Trophoblast cell (in vitro differentiated cells and primary cell): ENCODE measurements at regions not wholly inside any gene's neighbourhood (a gene's known extent, or its start where the extent isn't known, plus 50 kb on each side); places are given as distances from the start of the nearest gene placed in this dataset.
A peak's percentile ranks its signal among the peaks of the same experiment; 100 is the strongest.

Experiments
- DNase-seq, 2 donors: peaks; one replicate each; pipeline ENCODE4 v3.0.0-alpha.2; 2016
- H2AFZ ChIP-seq: 2 replicates; pipeline ENCODE4 v1.6.1; 2013; ENCODE audit warnings: low read length, moderate library complexity, mild to moderate bottlenecking; ENCODE audit not compliant: insufficient read depth, poor library complexity
- H2AK5ac ChIP-seq: 2 replicates; pipeline ENCODE4 v1.6.1; 2013; ENCODE audit warnings: mild to moderate bottlenecking, low read length
- H2BK120ac ChIP-seq: 2 replicates; pipeline ENCODE4 v1.6.1; 2013; ENCODE audit warnings: low read length, mild to moderate bottlenecking, moderate library complexity; ENCODE audit not compliant: insufficient read depth, poor library complexity
- H2BK12ac ChIP-seq: 2 replicates; pipeline ENCODE4 v1.6.1; 2013; ENCODE audit warnings: mild to moderate bottlenecking, low read length, moderate library complexity
- H2BK5ac ChIP-seq: 2 replicates; pipeline ENCODE4 v1.6.1; 2013; ENCODE audit warnings: low read length, low read depth, moderate library complexity, mild to moderate bottlenecking; ENCODE audit not compliant: poor library complexity
- H3K14ac ChIP-seq: 2 replicates; pipeline ENCODE4 v1.6.1; 2013; ENCODE audit warnings: mild to moderate bottlenecking, low read length
- H3K18ac ChIP-seq: 2 replicates; pipeline ENCODE4 v1.6.1; 2013; ENCODE audit warnings: mild to moderate bottlenecking, low read length
- H3K23ac ChIP-seq: 2 replicates; pipeline ENCODE4 v1.6.1; 2013; ENCODE audit warnings: low read length
- H3K27ac ChIP-seq: 2 replicates; pipeline ENCODE4 v1.5.1; 2013; ENCODE audit warnings: low read depth, mild to moderate bottlenecking, inconsistent platforms, low read length, moderate library complexity
- H3K27me3 ChIP-seq: 2 replicates; pipeline ENCODE4 v1.6.1; 2013; ENCODE audit warnings: inconsistent platforms, mild to moderate bottlenecking, low read length, moderate library complexity; ENCODE audit not compliant: insufficient read depth
- H3K36me3 ChIP-seq, 2 experiments: 1 replicate in 1 of 2; 2 replicates in 1 of 2; pipeline ENCODE4 v1.6.1; 2013; ENCODE audit warnings: low read length in 2 of 2, mild to moderate bottlenecking in 2 of 2, moderate library complexity in 1 of 2; ENCODE audit not compliant: insufficient read depth in 2 of 2, control insufficient read depth in 1 of 2
- H3K4ac ChIP-seq: 2 replicates; pipeline ENCODE4 v1.6.1; 2013; ENCODE audit warnings: low read depth, mild to moderate bottlenecking, low read length, moderate library complexity
- H3K4me1 ChIP-seq, 2 experiments: 1 replicate in 1 of 2; 2 replicates in 1 of 2; pipeline ENCODE4 v1.6.1; 2013; ENCODE audit warnings: low read length in 2 of 2, mild to moderate bottlenecking in 2 of 2, moderate library complexity in 1 of 2; ENCODE audit not compliant: insufficient read depth in 2 of 2, control insufficient read depth in 1 of 2
- H3K4me2 ChIP-seq: 2 replicates; pipeline ENCODE4 v1.6.1; 2013; ENCODE audit warnings: inconsistent platforms, mild to moderate bottlenecking, low read length, moderate library complexity
- H3K4me3 ChIP-seq: 2 replicates; pipeline ENCODE4 v1.5.1; 2013; ENCODE audit warnings: mild to moderate bottlenecking, low read depth, low read length, inconsistent platforms
- H3K79me1 ChIP-seq: one replicate; pipeline ENCODE4 v1.6.1; 2013; ENCODE audit warnings: low read length
- H3K79me2 ChIP-seq: 2 replicates; pipeline ENCODE4 v1.6.1; 2013; ENCODE audit warnings: low read length, mild to moderate bottlenecking; ENCODE audit not compliant: control insufficient read depth, insufficient read depth, poor library complexity
- H3K9ac ChIP-seq: 2 replicates; pipeline ENCODE4 v1.6.1; 2013; ENCODE audit warnings: mild to moderate bottlenecking, low read length
- H3K9me3 ChIP-seq: 2 replicates; pipeline ENCODE4 v1.6.1; 2013; ENCODE audit warnings: low read depth, mild to moderate bottlenecking, control low read depth, inconsistent platforms, low read length; ENCODE audit not compliant: insufficient read depth
- H4K12ac ChIP-seq: 2 replicates; pipeline ENCODE4 v1.6.1; 2013; ENCODE audit warnings: low read depth, mild to moderate bottlenecking, low read length, moderate library complexity
- H4K8ac ChIP-seq: 2 replicates; pipeline ENCODE4 v1.6.1; 2013; ENCODE audit warnings: low read depth, mild to moderate bottlenecking, low read length, moderate library complexity
- H4K91ac ChIP-seq: one replicate; pipeline ENCODE4 v1.6.1; 2013; ENCODE audit warnings: low read depth, mild to moderate bottlenecking, low read length, moderate library complexity
- WGBS: extraction: QIAGEN DNeasy Blood & Tissue Kit; methylation state at CpG from one replicate; pipeline ENCODE4 v1.1.7; 2013; ENCODE audit warnings: missing lambda C conversion rate; ENCODE audit not compliant: insufficient read length, insufficient coverage; ENCODE audit errors: extremely low coverage; 5-methylcytosine and 5-hydroxymethylcytosine counted together

GRCh38 chr13:105395041-105395440, 1140.4 kb downstream of the EFNB2 start:
- Histone ChIP-seq H3K4ac (no peak overlapping the region), H3K79me1 (no peaks in the 10 kb centered on the region), H3K9ac (no peak overlapping the region), H3K79me2 (no peaks in the 10 kb centered on the region), H4K8ac (no peak overlapping the region), H3K4me1 (no peaks in the 10 kb centered on the region), H4K91ac (no peak overlapping the region), H3K4me2 (no peak overlapping the region), H3K9me3 (no peaks in the 10 kb centered on the region), H3K23ac (no peak overlapping the region), H3K14ac (no peak overlapping the region), H3K27ac (no peak overlapping the region), H2BK12ac (no peak overlapping the region), H3K4me3 (no peak overlapping the region), H3K27me3 (no peaks in the 10 kb centered on the region), H4K12ac (no peak overlapping the region), H3K18ac (no peak overlapping the region), H3K36me3 (no peaks in the 10 kb centered on the region), H2BK120ac (no peak overlapping the region), H2AK5ac (no peak overlapping the region), H2AFZ (no peak overlapping the region), H2BK5ac (no peak overlapping the region)
- WGBS = no CpG with 5 or more reads among the region's 1 CpG
- DNase-seq = no peak

DNA sequence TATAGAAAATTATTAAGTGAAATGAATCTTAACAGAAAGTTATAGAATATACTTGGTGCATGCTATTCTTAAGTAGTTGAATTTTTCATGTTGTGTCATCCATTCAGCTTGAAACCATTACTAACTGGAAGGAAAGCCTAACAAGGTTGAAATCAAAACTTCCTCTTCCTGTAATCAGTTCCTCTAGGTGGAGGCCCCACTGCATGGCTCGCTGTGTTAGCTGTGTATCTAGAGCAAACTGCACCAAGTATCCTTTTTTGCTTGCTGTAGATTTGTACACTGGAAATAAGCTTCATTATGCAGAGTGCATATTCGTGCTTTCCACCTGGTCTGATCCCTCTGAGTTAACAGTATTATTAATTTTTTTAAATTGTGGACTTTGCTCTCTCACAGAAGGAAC, 1146.1 kb downstream of the EFNB2 start:
- no peak overlapping the region for H2BK5ac ChIP-seq
- no peak for DNase-seq
- H2BK120ac ChIP-seq = no peak overlapping the region
- no peak overlapping the region for H3K18ac ChIP-seq
- no peak overlapping the region for H4K12ac ChIP-seq
- no peak overlapping the region for H2AK5ac ChIP-seq
- no peak overlapping the region for H4K91ac ChIP-seq
- H3K79me2 ChIP-seq = no peaks in the 10 kb centered on the region
- no peak overlapping the region for H2AFZ ChIP-seq
- H3K9ac ChIP-seq = no peak overlapping the region
- H3K4me3 ChIP-seq = no peak overlapping the region
- H3K14ac ChIP-seq = no peak overlapping the region
- H3K79me1 ChIP-seq = no peaks in the 10 kb centered on the region
- no peaks in the 10 kb centered on the region for H3K9me3 ChIP-seq
- WGBS = no CpG with 5 or more reads among the region's 2 CpGs
- no peak overlapping the region for H3K27ac ChIP-seq
- H3K27me3 ChIP-seq = no peaks in the 10 kb centered on the region
- H3K36me3 ChIP-seq = no peaks in the 10 kb centered on the region
- H3K4me2 ChIP-seq = no peak overlapping the region
- no peak overlapping the region for H2BK12ac ChIP-seq
- H3K4ac ChIP-seq = no peak overlapping the region
- no peaks in the 10 kb centered on the region for H3K4me1 ChIP-seq
- no peak overlapping the region for H3K23ac ChIP-seq
- no peak overlapping the region for H4K8ac ChIP-seq

DNA sequence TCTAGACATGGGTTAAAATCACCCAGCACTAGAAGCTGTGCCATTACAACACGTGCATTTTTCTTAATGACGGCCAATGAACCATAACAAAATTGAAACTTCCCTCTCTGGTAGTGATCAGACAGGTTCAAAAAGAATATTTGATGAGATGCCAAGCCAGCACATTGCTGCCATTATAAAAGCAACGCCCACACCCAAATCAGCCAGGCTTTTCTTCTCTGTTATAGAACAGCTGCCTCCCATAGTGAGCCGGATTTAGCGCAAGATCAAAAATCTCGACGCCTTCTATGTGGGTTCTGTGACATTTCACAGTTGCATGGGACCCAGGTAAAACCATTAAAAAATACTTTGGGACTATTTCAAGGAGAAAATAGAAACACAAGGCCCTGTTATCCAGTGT, 1158.0 kb downstream of the EFNB2 start:
- Histone ChIP-seq H3K9me3 (peaks cover 2% of the 10 kb centered on the region), H3K79me2 (no peaks in the 10 kb centered on the region), H2BK5ac (no peak overlapping the region), H4K91ac (no peak overlapping the region), H3K23ac (no peak overlapping the region), H3K27me3 (no peaks in the 10 kb centered on the region), H3K14ac (no peak overlapping the region), H3K4ac (no peak overlapping the region), H4K8ac (no peak overlapping the region), H3K36me3 (no peaks in the 10 kb centered on the region), H3K9ac (no peak overlapping the region), H3K79me1 (no peaks in the 10 kb centered on the region), H3K27ac (no peak overlapping the region), H2BK120ac (no peak overlapping the region), H4K12ac (no peak overlapping the region), H3K4me3 (no peak overlapping the region), H2AK5ac (no peak overlapping the region), H3K18ac (no peak overlapping the region), H3K4me1 (no peaks in the 10 kb centered on the region), H2BK12ac (no peak overlapping the region), H2AFZ (no peak overlapping the region), H3K4me2 (no peak overlapping the region)
- no peak for DNase-seq
- no CpG with 5 or more reads among the region's 7 CpGs for WGBS

GRCh38 chr13:105370011-105370650, 1165.3 kb downstream of the EFNB2 start:
- H3K36me3 ChIP-seq = no peaks in the 10 kb centered on the region
- no peak overlapping the region for H2AFZ ChIP-seq
- no peak overlapping the region for H3K23ac ChIP-seq
- no peaks in the 10 kb centered on the region for H3K27me3 ChIP-seq
- DNase-seq = no peak
- no peak overlapping the region for H2BK12ac ChIP-seq
- no peak overlapping the region for H2BK120ac ChIP-seq
- no peaks in the 10 kb centered on the region for H3K4me1 ChIP-seq
- H3K18ac ChIP-seq = no peak overlapping the region
- H3K27ac ChIP-seq = peak overlapping the region; percentile 19
- no peak overlapping the region for H3K4ac ChIP-seq
- H2AK5ac ChIP-seq = no peak overlapping the region
- H3K79me1 ChIP-seq = peaks cover 1% of the 10 kb centered on the region
- no CpG with 5 or more reads among the region's 2 CpGs for WGBS
- no peak overlapping the region for H3K4me2 ChIP-seq
- peaks cover 2% of the 10 kb centered on the region for H3K9me3 ChIP-seq
- H3K9ac ChIP-seq = no peak overlapping the region
- no peak overlapping the region for H4K91ac ChIP-seq
- H3K79me2 ChIP-seq = no peaks in the 10 kb centered on the region
- H3K4me3 ChIP-seq = no peak overlapping the region
- H2BK5ac ChIP-seq = peak overlapping the region; percentile 63
- no peak overlapping the region for H3K14ac ChIP-seq
- no peak overlapping the region for H4K8ac ChIP-seq
- no peak overlapping the region for H4K12ac ChIP-seq
